ENCODE measurements at regions not wholly inside any gene's neighbourhood (a gene's known extent, or its start where the extent isn't known, plus 50 kb on each side); places are given as distances from the start of the nearest gene placed in this dataset.

DNA sequence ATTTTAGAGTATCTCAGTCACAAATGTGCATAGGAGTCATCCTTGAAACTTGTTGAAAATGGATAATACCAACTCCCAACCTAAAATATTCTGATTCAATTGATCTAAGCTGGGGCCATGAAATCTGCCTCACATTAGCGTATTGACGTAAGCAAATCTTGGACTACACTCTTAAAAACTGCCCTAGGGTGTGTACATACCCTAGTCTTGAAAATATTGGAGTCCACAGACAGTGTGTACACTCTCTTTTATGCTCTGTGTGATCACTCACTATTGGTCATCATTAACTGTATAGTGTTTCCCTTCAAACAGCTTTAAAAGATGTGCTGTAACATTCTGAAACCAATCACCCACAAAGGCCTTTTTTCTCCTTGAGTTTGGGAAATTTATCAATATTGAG is 102.9 kb upstream of the FERD3L start:
- H3K4me3 ChIP-seq = no peak overlapping the region
- TF ChIP-seq, protein P1, sequence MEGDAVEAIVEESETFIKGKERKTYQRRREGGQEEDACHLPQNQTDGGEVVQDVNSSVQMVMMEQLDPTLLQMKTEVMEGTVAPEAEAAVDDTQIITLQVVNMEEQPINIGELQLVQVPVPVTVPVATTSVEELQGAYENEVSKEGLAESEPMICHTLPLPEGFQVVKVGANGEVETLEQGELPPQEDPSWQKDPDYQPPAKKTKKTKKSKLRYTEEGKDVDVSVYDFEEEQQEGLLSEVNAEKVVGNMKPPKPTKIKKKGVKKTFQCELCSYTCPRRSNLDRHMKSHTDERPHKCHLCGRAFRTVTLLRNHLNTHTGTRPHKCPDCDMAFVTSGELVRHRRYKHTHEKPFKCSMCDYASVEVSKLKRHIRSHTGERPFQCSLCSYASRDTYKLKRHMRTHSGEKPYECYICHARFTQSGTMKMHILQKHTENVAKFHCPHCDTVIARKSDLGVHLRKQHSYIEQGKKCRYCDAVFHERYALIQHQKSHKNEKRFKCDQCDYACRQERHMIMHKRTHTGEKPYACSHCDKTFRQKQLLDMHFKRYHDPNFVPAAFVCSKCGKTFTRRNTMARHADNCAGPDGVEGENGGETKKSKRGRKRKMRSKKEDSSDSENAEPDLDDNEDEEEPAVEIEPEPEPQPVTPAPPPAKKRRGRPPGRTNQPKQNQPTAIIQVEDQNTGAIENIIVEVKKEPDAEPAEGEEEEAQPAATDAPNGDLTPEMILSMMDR (IDR thresholded peaks at IDR 0.05) = no peak
- no peak for TF ChIP-seq POLR2A (IDR thresholded peaks at IDR 0.05)
- intact Hi-C loops (cut with DNase I; ENCODE audit: low total_unique reads) = no loop called here
- 87 to 94% (median 91%) methylated on average over 2 of the region's 2 CpGs for WGBS, 5 donors
- no peak overlapping the region for H3K27ac ChIP-seq
- H3K4me1 ChIP-seq = no peaks in the 10 kb centered on the region
- H3K27me3 ChIP-seq = no peaks in the 10 kb centered on the region
- H3K9me3 ChIP-seq = peaks cover 0 to 8% (median 2%) of the 10 kb centered on the region in 4 donors
- DNase-seq = no peak
- no peaks in the 10 kb centered on the region for H3K36me3 ChIP-seq

DNA sequence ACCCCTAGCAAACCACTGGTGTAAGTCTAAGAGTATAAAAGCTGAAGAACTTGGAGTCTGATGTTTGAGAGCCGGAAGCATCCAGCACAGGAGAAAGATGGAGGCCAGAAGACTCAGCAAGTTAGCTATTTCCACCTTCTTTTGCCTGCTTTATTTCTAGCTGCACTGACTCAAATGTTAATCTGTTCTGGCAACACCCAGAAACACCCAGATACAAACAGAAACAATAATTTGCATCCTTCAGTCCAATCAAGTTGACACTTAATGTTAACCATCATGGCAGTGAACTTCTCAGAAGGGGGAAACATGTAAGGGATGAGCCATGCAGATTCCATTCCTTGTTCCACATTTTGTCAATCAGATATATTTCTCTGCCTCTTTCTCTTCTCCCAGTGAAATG is 101.8 kb upstream of the FERD3L start:
- TF ChIP-seq POLR2A (IDR thresholded peaks at IDR 0.05) (no peak), POLR2AphosphoS5 (IDR thresholded peaks at IDR 0.05) (no peak), EP300 (IDR thresholded peaks at IDR 0.05) (no peak)
- TF ChIP-seq, protein P1 (IDR thresholded peaks at IDR 0.05) = no peak
- Histone ChIP-seq H3K4me1 (no peaks in the 10 kb centered on the region), H3K27me3 (no peaks in the 10 kb centered on the region), H3K36me3 (no peaks in the 10 kb centered on the region), H3K9me3 (peaks cover 0 to 15% (median 7%) of the 10 kb centered on the region in 4 donors), H3K4me3 (no peak overlapping the region), H3K27ac (no peak overlapping the region)
- intact Hi-C loops (cut with DNase I; ENCODE audit: low total_unique reads) = no loop called here
- 83 to 100% (median 97%) methylated on average over 1 of the region's 1 CpG for WGBS, 5 donors
- no peak for DNase-seq

DNA sequence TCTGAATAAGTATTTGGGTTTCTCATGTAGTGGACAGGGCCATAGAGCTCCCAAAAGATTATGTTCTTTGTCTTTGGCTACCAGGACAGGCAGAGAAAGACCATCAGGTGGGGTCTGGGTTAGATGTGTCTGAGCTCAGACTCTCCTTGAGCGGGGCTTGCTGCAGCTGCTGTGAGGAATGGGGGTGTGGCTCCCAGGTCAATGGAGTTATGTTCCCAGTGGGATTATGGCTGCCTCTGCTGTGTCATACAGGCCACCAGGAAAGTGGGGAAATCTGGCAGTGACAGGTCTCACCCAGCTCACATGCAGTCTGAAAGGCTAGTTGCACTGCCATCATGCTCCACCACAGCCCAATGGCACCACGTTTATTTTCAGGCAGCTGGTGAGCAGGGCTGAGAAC is 97.0 kb upstream of the FERD3L start:
- Histone ChIP-seq H3K4me1 (no peaks in the 10 kb centered on the region), H3K27me3 (no peaks in the 10 kb centered on the region), H3K27ac (no peak overlapping the region), H3K9me3 (peaks cover 4 to 43% (median 19%) of the 10 kb centered on the region in 4 donors), H3K4me3 (no peak overlapping the region), H3K36me3 (no peaks in the 10 kb centered on the region)
- DNase-seq = no peak
- WGBS, 5 donors = 62 to 75% (median 70%) methylated on average over 2 of the region's 2 CpGs
- intact Hi-C loops (cut with DNase I; ENCODE audit: low total_unique reads) = no loop called here
- TF ChIP-seq, protein P1 (IDR thresholded peaks at IDR 0.05) = no peak
- no peak for TF ChIP-seq POLR2AphosphoS5 (IDR thresholded peaks at IDR 0.05)
- TF ChIP-seq POLR2A (IDR thresholded peaks at IDR 0.05) = no peak
- TF ChIP-seq EP300 (IDR thresholded peaks at IDR 0.05) = no peak

DNA sequence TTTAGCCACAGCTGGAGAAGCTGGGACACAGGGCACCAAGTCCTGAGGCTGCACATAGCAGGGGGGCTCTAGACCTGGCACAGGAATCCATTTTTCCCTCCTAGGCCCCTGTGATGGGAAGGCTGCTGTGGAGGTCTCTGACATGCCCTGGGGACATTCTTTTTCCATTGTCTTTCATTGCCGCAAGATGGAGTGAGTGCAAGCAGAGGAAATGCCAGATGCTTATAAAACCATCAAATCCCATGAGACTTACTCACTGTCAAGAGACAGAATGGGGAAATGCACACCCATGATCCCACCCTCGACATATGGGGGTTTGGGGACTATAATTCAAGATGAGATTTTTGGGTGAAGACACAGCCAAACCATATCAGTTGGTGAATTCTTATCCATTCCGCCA is 94.7 kb upstream of the FERD3L start:
- Histone ChIP-seq H3K36me3 (no peaks in the 10 kb centered on the region), H3K9me3 (peaks cover 4 to 35% (median 17%) of the 10 kb centered on the region in 4 donors), H3K27ac (no peak overlapping the region), H3K27me3 (no peaks in the 10 kb centered on the region), H3K4me1 (no peaks in the 10 kb centered on the region), H3K4me3 (no peak overlapping the region)
- no peak for DNase-seq
- 76 to 91% (median 84%) methylated on average over 3 of the region's 3 CpGs for WGBS, 5 donors
- TF ChIP-seq, protein P1 (IDR thresholded peaks at IDR 0.05) = no peak
- TF ChIP-seq POLR2AphosphoS5 (IDR thresholded peaks at IDR 0.05) (no peak), EP300 (IDR thresholded peaks at IDR 0.05) (no peak), POLR2A (IDR thresholded peaks at IDR 0.05) (no peak)
- intact Hi-C loops (cut with DNase I; ENCODE audit: low total_unique reads) = no loop called here
